Smooth muscle cell (in vitro differentiated cells): ENCODE measurements at regions not wholly inside any gene's neighbourhood (a gene's known extent, or its start where the extent isn't known, plus 50 kb on each side); places are given as distances from the start of the nearest gene placed in this dataset.
A peak's percentile ranks its signal among the peaks of the same experiment; 100 is the strongest.

Source experiments
- DNase-seq: peaks from one replicate; lab custom pipeline; 2025; ENCODE audit not compliant: unreplicated experiment; lab: John Stamatoyannopoulos, UW
- H2AFZ ChIP-seq: fragments of 200-600 bp; sonication (generic); 2 replicates; pipeline ENCODE4 v1.6.0; 2016; ENCODE audit warnings: antibody characterized with exemption, low read depth, mild to moderate bottlenecking
- H3F3A ChIP-seq: fragments of 200-600 bp; sonication (generic); 2 replicates; pipeline ENCODE4 v1.6.0; 2017; ENCODE audit warnings: antibody characterized with exemption, low read depth
- H3K27ac ChIP-seq: fragments of 200-600 bp; sonication (generic); 2 replicates; pipeline ENCODE4 v1.5.1; 2016; ENCODE audit warnings: low read depth, mild to moderate bottlenecking
- H3K27me3 ChIP-seq: fragments of 200-600 bp; sonication (generic); 2 replicates; pipeline ENCODE4 v1.6.1; 2016; ENCODE audit warnings: low read depth, mild to moderate bottlenecking
- H3K36me3 ChIP-seq: fragments of 200-600 bp; sonication (generic); 2 replicates; pipeline ENCODE4 v1.5.1; 2016; ENCODE audit warnings: low read depth
- H3K4me1 ChIP-seq: fragments of 200-600 bp; sonication (generic); 2 replicates; pipeline ENCODE4 v1.5.1; 2016; ENCODE audit warnings: low read depth
- H3K4me2 ChIP-seq: fragments of 200-600 bp; sonication (generic); 2 replicates; pipeline ENCODE4 v1.6.0; 2016; ENCODE audit warnings: mild to moderate bottlenecking
- H3K4me3 ChIP-seq: fragments of 200-600 bp; sonication (generic); 2 replicates; pipeline ENCODE4 v1.5.1; 2016; ENCODE audit warnings: mild to moderate bottlenecking
- H3K79me2 ChIP-seq: fragments of 200-600 bp; sonication (generic); 2 replicates; pipeline ENCODE4 v1.6.0; 2016; ENCODE audit warnings: low read depth, mild to moderate bottlenecking
- H3K9ac ChIP-seq: fragments of 200-600 bp; sonication (generic); 2 replicates; pipeline ENCODE4 v1.6.0; 2016; ENCODE audit warnings: low read depth
- H3K9me3 ChIP-seq: fragments of 200-600 bp; sonication (generic); replicated peaks from 2 replicates; pipeline ENCODE4 v1.5.1; 2016; ENCODE audit warnings: low read depth
- H4K20me1 ChIP-seq: fragments of 200-600 bp; sonication (generic); 2 replicates; pipeline ENCODE4 v1.6.0; 2016; ENCODE audit warnings: low read depth
- CTCF ChIP-seq: fragments of 200-600 bp; sonication (generic); IDR thresholded peaks from 2 replicates; pipeline ENCODE4 v1.5.1; 2017; ENCODE audit warnings: borderline replicate concordance, mild to moderate bottlenecking, antibody characterized with exemption; ENCODE audit not compliant: insufficient read depth, poor library complexity, severe bottlenecking
- WGBS: methylation state at CpG from one replicate; pipeline ENCODE4 v1.1.7; 2016; ENCODE audit warnings: low lambda C conversion rate; 5-methylcytosine and 5-hydroxymethylcytosine counted together

- no peak for DNase-seq
- H3K36me3 ChIP-seq = no peaks in the 10 kb centered on the region
- H4K20me1 ChIP-seq = no peaks in the 10 kb centered on the region
- H2AFZ ChIP-seq = no peak overlapping the region
- no peaks in the 10 kb centered on the region for H3K27me3 ChIP-seq
- H3K9me3 ChIP-seq = no peaks in the 10 kb centered on the region
- no peaks in the 10 kb centered on the region for H3K79me2 ChIP-seq
- TF ChIP-seq CTCF = no peak
- H3K9ac ChIP-seq = no peak overlapping the region
- H3K4me3 ChIP-seq = no peak overlapping the region
- no peak overlapping the region for H3K27ac ChIP-seq
- H3K4me1 ChIP-seq = no peaks in the 10 kb centered on the region
- H3F3A ChIP-seq = no peaks in the 10 kb centered on the region
- H3K4me2 ChIP-seq = no peak overlapping the region
- 69% methylated on average over 4 of the region's 4 CpGs for WGBS
Observed at GRCh38 chr4:33715841-33716395, 2528.4 kb downstream of the ARAP2 start.

- no peaks in the 10 kb centered on the region for H3K4me1 ChIP-seq
- no peaks in the 10 kb centered on the region for H4K20me1 ChIP-seq
- 76% methylated on average over 2 of the region's 2 CpGs for WGBS
- DNase-seq = no peak
- no peak for TF ChIP-seq CTCF
- no peak overlapping the region for H3K9ac ChIP-seq
- no peaks in the 10 kb centered on the region for H3K9me3 ChIP-seq
- H3K27ac ChIP-seq = no peak overlapping the region
- H3K36me3 ChIP-seq = no peaks in the 10 kb centered on the region
- H3K27me3 ChIP-seq = no peaks in the 10 kb centered on the region
- H3K4me3 ChIP-seq = no peak overlapping the region
- H3K79me2 ChIP-seq = no peaks in the 10 kb centered on the region
- H3K4me2 ChIP-seq = no peak overlapping the region
- peak overlapping the region; percentile 77 for H2AFZ ChIP-seq
- H3F3A ChIP-seq = no peaks in the 10 kb centered on the region
Observed at GRCh38 chr4:33722254-33722653, 2522.1 kb downstream of the ARAP2 start.

- Histone ChIP-seq H3K4me1 (no peaks in the 10 kb centered on the region), H3K9me3 (no peaks in the 10 kb centered on the region), H3K4me3 (no peak overlapping the region), H2AFZ (peak overlapping the region; percentile 17), H3K9ac (no peak overlapping the region), H3K4me2 (no peak overlapping the region), H3K27me3 (no peaks in the 10 kb centered on the region), H3K27ac (no peak overlapping the region), H4K20me1 (no peaks in the 10 kb centered on the region), H3F3A (no peaks in the 10 kb centered on the region), H3K36me3 (no peaks in the 10 kb centered on the region), H3K79me2 (no peaks in the 10 kb centered on the region)
- WGBS = 85% methylated on average over 7 of the region's 7 CpGs
- TF ChIP-seq CTCF = no peak
- DNase-seq = no peak
Observed at GRCh38 chr4:33722800-33723516, 2521.4 kb downstream of the ARAP2 start.

- WGBS = 36% methylated on average over 3 of the region's 3 CpGs
Observed at GRCh38 chr4:33724685-33725084, 2519.6 kb downstream of the ARAP2 start.

More at GRCh38 chr4:33724685-33725084, 2519.6 kb downstream of the ARAP2 start:
- H3K4me2 ChIP-seq = no peak overlapping the region
- H3K36me3 ChIP-seq = no peaks in the 10 kb centered on the region
- no peak overlapping the region for H3K4me3 ChIP-seq
- H3K27ac ChIP-seq = no peak overlapping the region
- TF ChIP-seq CTCF = no peak
- no peak for DNase-seq
- no peaks in the 10 kb centered on the region for H3K27me3 ChIP-seq
- no peak overlapping the region for H3K9ac ChIP-seq
- no peaks in the 10 kb centered on the region for H3F3A ChIP-seq
- H3K9me3 ChIP-seq = no peaks in the 10 kb centered on the region
- no peaks in the 10 kb centered on the region for H4K20me1 ChIP-seq
- H3K4me1 ChIP-seq = no peaks in the 10 kb centered on the region
- no peaks in the 10 kb centered on the region for H3K79me2 ChIP-seq
- H2AFZ ChIP-seq = no peak overlapping the region
